SKM-1 (cell line): ENCODE measurements at regions not wholly inside any gene's neighbourhood (a gene's known extent, or its start where the extent isn't known, plus 50 kb on each side); places are given as distances from the start of the nearest gene placed in this dataset.

Experiments
- DNase-seq: peaks from one replicate; lab custom pipeline; 2025; ENCODE audit not compliant: unreplicated experiment; lab: John Stamatoyannopoulos, UW

DNA sequence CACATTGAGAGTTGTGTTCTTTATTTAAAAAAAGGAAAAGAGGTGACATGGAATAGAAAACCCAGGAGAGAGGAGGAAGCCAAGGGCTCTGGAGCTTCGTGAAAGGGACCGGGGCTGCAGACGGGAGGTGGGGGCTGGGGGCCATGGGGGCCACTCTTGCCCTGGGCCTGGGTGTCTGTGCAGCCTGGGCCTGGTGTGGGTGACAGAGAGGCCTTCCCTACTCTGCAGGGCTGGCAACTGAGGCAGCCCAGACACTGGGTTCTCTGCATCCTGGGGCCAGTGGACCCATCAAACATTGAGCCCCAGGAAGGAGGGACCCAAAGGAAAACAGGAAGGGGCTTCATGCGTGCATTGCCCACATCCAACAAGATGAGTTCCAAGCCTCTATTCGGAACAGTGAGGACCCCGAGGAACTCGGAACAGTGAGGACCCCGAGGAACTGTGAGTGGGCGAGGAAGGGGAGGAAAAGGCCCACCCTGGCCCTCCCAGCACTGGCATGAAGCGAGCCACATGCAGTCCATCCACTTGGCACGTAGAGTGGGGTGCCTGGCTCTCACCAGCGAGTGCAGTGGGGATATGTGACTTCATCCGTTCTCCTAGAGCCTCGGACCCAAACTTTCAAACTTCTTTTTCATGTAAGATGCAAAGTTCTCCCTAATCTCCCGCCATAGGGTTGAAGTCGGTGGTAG lies 1121.6 kb downstream of the BRD1 start:
- DNase-seq: no peak

DNA sequence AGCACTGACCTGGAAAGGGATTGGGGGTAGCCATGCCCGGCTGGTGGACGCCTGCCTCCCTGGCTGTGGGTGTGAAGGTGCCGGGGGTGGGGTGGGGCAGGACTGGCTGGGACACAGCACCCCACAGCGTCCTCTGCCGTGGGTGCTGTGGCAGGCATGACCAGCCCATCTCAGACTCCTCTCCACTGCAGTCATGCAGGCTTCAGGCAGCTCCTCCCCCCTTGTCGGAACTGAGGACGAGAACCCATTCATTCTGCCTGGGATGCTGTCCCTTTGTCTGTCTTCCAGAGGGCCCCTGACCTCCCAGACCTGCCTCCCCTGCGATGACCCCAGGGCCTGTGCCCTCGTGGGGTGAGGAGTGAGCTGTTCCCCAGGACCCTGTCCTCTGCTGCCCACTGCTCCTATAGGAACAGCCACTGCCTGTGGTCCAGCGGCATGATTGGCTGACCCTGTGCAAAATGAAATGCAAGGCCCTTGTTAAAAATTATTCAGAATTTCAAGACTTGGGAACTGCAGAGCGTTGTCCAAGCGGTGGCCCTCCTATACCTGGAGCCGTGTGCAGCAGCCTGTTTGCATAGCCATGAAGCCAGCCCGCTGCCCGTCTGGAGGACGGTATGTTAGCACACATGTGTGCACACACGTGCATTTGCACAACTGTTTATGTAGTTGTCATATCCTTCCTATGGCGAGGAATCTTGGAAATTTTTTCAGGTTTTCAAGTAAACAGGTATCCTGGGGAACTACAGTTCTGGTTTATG lies 1122.3 kb downstream of the BRD1 start:
- no peak for DNase-seq

DNA sequence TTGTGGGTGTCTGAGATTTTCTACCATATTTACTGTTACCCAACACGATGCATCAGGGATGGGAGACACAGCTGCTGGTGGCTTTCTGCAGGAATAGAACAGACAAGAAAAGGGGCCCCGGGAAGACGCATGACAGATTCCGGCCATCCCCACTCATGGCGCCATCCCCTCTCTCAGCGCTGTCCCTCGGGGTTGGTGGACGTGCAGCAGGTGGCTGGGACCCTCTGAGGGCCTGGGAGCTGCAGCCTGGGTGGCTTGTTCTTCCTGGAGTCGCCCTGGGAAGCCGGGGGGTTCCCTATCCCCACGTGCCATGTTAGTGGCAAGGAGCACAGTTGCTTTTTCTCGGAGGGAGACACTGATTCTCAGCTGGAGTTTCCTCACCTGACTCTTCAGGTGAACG lies 1123.3 kb downstream of the BRD1 start:
- no peak for DNase-seq

DNA sequence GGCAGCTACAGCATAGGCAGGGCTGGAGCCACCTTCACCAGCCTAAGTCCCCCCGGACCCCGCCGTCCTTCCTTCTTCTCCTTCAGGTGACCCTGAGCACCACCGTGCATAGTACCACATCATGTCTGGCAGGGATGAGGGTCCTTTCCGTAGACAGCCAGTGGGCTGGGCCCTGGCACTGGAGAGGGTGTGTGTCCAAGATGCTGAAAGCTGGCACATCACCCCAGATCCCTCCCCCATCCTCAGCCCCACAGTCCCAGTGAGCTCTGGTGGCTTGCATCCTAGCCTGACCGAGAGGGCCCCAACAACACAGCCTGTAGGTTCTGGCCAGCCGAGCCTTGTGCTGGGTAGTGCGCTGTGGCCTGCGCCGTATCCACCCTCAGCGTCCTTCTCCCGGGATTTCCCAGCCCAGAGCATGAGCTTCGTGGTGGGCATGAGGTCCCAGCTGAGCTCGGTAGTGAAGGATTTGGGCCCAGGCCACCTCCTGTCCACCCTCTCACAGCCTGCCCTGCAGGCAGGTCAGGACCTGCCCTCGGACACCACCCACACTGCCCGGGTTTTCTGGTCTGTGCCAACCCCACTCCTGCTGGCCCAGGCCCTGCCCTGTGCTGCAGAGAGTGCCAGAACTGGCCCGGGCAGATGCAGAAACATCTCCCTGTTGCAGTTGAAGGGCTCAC lies 1124.3 kb downstream of the BRD1 start:
- DNase-seq: no peak

DNA sequence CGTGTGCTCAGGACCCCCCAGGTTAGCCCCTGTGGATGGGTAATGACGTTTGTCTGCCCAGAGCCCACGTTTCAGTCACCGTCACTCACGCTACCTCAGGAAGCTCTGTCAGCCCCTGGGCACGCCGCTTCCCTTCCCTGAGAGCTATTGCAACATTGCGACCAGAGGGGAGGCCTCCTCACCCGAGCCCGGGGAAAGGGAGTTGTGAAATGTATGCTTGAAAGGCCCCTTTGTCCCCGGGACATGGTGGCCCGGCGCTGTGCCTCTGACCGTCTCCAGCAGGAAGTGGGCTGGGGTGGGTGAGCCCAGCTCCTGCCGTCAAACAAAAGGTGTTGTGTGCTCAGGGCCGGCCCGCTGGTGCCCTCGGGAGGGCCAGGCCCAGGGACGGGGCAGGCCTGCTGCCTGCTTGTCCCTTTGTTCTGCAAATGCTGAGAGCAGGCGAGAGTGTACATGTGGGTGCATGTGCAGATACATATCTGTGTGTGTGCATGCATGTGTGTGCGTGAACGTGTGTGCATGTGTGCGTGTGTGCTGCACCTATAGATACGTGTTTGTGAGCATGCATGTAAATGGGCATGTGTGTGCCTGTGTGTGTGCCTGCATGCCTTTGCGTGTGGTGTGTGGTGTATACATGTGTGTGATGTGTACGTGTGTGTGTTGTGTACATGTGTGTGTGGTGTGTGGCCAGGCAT lies 1125.0 kb downstream of the BRD1 start:
- peak; percentile 75 for DNase-seq

DNA sequence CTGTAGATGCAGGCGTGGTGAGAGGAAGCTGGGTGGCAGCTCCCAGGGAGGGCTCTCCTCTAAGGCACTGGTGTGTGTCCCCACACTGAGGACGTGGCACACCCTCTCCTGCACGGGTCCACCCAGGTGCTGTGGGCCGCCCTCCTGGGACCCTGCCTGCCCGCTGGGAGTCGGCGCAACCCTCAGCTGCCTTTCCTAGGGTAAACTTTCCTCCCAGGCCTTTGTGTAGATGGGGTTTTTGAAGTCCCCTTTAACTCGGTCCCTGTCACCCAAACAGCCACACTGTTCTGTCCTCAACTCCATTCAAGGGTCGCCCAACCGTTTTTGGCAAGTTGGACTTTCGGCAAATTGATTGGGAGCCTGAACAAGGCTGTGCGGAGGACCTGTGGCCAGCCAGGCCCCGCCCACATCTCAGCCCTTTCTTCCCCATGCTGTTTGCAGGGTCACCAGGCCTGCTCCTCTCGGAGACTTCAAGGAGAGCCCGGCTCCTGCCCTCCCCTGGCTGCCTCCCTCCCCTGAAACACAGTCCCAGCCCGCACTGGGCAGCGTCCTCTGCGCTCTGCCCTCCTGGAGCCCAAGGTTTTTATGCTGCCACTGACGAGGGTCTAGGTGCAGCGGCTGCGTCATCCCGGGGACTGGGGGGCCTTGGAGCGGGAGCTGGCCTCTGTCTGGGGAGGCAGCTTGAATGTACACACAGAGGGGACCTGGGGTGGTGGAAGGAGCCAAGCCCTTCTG lies 1126.2 kb downstream of the BRD1 start:
- DNase-seq: no peak

DNA sequence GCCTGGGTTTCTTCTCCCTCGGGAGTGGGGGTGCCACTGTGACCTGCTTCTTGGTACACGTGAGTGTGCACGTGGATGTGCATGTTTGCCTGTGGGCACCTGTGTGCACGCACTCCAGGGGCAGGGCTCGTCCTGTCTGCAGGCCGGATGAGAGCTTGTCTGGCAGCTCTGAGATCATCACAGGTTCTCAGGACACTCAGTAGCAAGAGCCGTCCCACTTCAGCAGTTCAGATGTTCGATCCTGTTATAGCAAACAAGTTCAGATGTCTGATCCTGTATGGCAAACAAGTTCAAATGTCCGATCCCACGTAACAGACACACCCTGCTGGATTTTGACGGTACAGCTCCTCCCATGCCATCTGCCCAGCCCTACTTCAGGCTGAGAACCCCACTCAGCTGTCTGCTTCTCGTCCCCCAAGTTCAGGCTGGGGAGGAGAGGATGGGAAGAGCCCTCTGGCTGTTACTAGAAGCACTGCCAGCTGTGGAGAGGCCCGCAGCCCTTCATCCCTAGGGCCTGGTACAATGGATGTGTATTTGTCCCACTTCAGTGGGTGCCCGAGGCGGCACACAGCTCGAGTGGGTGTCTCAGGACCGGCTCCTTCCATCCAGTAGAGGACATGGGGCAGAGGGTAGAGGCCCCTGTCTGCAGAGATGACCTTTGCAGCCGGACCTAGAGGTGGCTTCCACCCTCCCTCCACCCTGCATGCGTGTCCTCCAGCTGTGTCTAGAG lies 1126.9 kb downstream of the BRD1 start:
- no peak for DNase-seq

DNA sequence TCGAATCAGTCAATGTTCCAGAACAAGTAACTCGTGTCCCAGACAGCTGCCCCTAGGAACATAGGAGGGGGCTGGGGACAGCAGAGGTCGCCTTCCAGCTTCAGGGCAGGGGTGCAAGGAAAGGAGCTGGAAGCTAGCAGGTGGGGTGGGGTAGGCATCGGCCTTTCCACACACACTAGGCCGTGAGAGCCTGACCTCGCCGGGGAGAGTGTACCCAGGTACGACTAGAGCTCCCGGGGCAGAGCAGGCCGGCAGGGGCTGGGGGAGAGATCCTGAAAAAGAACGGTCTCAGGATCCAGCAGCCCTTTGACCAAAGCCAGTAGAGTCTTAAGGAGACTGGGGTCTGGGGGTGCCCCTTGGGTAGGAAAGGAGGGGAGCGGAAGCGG lies 1127.5 kb downstream of the BRD1 start:
- no peak for DNase-seq

DNA sequence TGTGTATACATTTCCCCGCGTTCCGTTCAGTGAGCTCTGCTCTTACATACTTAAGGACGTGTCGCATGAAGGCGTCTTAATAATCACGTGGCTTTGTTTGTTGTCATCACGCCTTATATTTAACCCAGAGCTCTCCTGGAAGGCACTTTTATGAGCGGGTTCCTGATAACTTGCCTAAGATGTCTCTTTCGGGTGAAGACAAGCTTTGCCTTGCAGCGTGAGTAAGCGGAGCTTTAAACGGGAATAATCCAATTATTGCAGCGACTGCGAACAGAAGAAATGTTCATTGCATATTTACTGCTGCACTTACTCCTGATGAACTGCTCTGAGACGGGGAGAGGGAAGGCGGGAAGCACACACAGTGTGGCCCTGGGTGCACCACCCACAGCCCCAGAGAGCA lies 1128.2 kb downstream of the BRD1 start:
- DNase-seq: no peak

DNA sequence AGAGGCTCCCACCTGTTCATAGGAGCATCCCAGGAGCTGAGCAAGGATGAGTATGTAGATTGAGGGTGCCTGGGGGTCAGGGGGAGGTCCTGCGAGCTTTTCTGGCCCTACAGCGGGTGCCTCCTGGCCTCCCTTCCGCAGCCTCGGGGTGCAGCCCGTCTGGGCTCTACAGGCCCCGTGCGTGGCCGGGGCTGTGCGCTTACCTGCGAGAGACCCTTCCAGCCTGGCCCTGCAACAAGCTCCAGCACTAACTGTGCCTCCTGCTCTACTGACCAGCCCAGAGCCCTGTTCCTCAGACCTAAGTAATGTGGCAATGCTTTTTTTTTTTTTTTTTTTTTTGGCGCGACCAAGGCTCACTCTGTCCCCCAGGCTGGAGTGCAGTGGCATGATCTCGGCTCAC lies 1129.1 kb downstream of the BRD1 start:
- no peak for DNase-seq

DNA sequence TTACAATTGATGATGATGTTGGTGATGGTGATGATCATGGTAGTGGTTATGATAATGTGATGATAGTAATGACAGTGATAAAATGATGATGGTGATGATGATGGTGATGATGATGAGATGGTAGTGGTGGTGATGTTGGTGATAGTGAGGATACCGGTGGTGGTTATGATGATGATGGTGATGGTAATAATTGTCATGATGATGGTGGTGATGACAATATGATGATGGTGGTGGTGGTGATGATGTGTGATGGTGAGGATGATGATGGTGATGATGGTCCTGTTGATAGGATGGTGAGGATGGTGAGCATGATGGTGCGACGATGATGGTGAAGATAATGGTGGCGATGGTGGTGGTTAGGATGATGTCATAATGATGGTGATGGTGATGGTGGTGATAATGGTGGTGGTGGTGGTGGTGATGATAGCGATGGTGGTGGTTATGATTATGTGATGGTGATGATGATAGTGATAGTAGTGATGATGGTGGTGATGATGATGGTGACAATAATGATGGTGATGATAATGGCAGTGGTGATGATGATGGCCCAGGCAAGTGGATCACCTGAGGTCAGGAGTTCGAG lies 1129.9 kb downstream of the BRD1 start:
- no peak for DNase-seq

DNA sequence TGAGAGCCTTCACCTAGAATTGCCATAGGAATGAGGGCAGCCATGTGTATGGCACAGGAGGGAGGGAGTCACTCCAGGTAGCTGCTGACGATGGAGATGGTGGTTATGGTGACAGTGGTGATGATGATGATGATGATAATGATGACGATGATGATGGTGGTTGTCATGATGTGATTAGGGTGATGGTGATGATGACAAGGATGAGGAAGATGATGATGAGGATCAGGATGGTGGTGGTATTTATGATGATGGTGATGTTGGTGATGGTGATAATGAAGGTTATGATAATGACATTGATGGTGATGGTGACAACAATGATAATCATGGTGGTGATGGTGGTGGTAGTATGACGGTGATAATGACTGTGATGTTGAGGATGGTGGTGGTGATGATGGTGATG lies 1130.5 kb downstream of the BRD1 start:
- DNase-seq: no peak

DNA sequence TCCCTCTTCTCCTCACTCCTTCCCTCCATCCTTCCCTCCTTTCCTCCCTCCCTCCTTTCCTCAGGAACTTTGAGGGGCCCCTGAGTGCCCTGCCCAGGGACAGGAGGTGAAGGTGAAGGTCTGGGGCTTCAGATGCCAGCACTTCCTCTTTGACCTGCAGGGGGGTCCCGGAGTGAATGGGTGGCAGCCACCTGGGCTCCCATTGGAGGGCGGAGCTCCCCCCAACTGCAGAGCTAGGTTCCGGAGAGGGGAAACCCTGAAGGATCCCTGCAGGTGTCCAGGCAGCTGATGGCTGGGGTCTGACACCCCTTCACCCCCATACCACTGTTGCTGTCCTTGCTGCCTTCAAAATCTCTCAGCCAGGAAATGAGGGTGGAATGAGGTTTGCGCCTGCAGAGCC lies 1131.3 kb downstream of the BRD1 start:
- no peak for DNase-seq

DNA sequence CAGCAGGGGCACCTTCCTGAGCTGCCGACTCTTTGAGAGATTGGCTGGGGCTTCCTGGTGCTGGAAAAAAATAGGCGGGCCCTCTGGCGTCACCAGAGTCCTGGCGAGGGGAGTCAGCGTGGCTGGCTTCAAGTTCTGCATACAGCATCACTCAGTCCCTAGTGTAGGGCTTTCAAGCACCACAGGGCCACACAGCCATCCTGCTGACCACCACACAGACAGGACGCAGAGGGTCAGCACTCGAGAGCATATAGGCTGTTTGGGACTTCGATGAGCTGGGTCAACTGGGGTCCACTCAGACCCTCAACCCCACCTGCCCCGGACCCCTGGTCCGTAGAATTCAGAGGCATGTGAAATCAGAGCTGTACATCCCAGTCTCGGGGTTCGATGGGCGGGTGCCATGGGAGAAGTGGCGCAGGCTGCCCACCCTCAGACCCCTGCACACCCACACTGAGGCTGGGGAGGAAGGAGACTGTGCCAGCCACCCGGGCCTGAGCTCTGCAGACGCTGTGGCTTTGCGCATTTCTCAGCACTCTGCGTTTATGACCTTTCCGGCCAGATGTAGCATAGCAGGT lies 1131.9 kb downstream of the BRD1 start:
- no peak for DNase-seq

DNA sequence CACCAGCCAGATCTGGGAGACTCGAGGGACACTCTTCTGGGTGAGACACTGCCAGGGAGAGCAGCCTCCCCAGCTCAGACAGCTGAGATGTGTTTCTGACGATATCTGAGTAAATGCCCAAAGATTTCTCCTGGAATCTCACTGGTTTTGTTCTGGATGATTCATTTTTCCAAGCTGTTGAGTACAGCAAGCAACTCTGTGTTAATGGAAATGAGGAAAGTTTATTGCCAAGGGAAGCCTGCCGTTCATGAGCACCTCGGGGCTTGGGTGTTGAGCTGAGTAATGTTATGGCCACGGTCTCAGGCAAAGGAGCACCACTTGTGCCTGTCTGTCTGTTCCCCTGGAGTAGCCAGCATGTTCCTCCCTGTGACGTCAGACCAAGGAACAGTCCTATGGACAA lies 1132.4 kb downstream of the BRD1 start:
- DNase-seq: no peak

DNA sequence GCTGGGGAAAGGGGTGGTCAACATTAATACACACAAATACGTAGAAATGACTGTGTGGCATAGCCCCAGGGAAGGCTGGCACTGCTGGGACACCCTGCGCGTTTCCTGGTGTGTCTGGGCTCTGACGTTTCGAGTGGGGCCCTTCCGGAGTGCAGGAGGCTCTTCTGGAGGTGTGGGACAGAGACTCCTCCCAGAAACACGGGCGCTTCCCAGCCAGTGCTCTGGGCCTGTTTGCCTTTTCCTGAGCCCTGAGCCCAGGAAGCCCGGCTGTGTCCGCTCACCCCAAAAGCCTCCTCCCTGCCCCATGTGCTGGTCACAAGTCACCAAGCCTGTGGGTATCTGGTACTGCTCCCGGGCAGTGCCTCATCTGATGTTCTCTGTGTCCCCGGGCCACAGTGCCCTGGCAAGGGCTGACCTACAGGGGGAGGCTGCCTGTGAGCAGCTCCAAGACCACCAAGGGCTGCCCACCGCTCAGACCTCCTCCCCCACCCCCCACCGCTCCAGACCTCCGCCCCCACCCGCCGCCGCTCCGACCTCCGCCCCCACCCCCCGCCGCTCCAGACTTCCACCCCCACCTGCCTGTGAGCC lies 1133.3 kb downstream of the BRD1 start:
- DNase-seq: no peak

DNA sequence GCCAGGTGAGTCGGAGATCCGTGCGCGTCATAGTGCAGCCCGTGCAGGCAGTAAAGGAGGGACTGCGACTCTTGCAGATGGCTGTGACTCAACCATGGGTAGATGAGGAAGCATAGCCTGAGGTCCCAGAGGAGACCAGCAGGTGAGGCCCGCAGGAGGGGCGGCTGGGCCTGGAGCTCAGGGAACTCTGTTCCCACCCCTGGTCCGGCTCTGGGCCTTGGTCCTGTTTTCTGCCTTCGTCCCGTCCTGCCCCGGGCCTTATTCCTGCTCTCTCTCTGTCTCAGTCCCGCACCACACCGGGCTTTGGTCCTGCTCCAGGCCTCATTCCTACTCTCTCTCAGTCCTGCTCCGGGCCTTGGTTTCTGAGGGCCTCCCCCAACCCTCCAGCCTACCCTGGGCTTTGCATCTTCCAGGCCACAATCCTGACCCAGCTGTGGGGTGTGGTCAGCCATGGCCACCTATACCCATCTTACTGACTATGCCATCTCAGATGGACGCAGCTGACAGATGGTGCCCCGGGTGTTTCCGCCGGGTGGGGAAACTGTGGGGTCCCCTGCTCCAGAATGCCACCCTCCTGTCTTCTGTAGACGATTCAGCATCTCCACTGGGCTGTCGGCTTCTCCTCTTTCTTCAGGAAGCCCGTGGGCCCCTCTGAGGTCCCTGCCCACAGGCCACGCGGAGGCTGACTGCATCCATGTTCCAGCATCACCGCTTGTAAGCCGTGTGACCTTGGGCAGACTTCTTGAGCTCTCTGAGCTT lies 1134.1 kb downstream of the BRD1 start:
- DNase-seq: no peak

DNA sequence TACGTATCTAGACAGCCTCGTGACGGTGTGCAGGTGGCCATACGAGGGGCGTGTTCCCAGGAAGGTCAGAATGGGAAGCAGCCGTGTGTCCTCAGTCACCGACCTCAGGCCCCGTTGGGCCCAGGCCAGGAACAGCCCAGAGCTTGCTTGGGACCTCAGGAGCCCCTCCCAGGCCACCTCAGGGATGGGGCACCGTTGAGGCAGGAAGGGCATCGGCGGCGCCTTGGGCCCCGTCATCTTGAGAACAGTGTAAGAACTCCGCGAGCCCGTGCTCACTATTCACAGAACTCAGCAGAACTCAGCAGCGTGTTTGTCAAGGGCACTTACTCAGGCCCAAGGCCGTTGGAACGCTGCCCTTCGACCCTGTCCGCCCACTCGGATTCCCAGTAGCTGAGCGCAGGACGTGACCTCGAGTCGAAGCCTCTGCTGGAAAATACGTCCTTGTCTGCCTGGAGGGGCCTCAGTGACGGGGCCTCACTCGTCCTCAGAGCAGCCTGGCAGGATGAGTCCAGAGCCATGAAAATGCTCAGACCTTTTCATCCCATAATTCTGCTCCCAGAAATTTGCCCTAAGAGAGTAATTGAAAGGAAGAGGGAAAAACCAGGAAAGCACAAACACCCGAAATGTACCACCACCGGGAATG lies 1134.8 kb downstream of the BRD1 start:
- no peak for DNase-seq
